Stimulated activated CD4-positive, alpha-beta T cell treated with anti-CD3 and anti-CD28 coated beads, TNF-alpha, amount 100 ng/mL, for 48 hours (primary cell): ENCODE measurements at regions not wholly inside any gene's neighbourhood (a gene's known extent, or its start where the extent isn't known, plus 50 kb on each side); places are given as distances from the start of the nearest gene placed in this dataset.

Experiments
- DNase-seq, 3 donors: peaks; one replicate each; pipeline ENCODE4 v3.0.0-alpha.2; 2020; ENCODE audit warnings: low read depth in 3 of 3

GRCh38 chr3:40855871-40856270, 331.1 kb downstream of the ZNF621 start:
- no peak for DNase-seq

GRCh38 chr3:40858364-40859115, 333.8 kb downstream of the ZNF621 start:
- DNase-seq = no peak

- no peak for DNase-seq
Measured at GRCh38 chr3:40862946-40863345, 336.4 kb upstream of the CTNNB1 start.

- no peak for DNase-seq
Measured at GRCh38 chr3:40864146-40864782, 335.0 kb upstream of the CTNNB1 start.

GRCh38 chr3:40864915-40865314, 334.4 kb upstream of the CTNNB1 start:
- no peak for DNase-seq

- DNase-seq = no peak
Measured at GRCh38 chr3:40867797-40868196, 331.5 kb upstream of the CTNNB1 start.

- no peak for DNase-seq
Measured at GRCh38 chr3:40869013-40869412, 330.3 kb upstream of the CTNNB1 start.

GRCh38 chr3:40869939-40870338, 329.4 kb upstream of the CTNNB1 start:
- no peak for DNase-seq

- no peak for DNase-seq
Measured at GRCh38 chr3:40871394-40871793, 327.9 kb upstream of the CTNNB1 start.

- no peak for DNase-seq
Measured at GRCh38 chr3:40872258-40872920, 326.9 kb upstream of the CTNNB1 start.

- no peak for DNase-seq
Measured at GRCh38 chr3:40873476-40873875, 325.8 kb upstream of the CTNNB1 start.

GRCh38 chr3:40873934-40874699, 325.2 kb upstream of the CTNNB1 start:
- no peak for DNase-seq

- DNase-seq = no peak
Measured at GRCh38 chr3:40875581-40875980, 323.7 kb upstream of the CTNNB1 start.

GRCh38 chr3:40876009-40876408, 323.3 kb upstream of the CTNNB1 start:
- DNase-seq = no peak

GRCh38 chr3:40876496-40876895, 322.8 kb upstream of the CTNNB1 start:
- DNase-seq = no peak

GRCh38 chr3:40877631-40878463, 321.5 kb upstream of the CTNNB1 start:
- DNase-seq = no peak

- no peak for DNase-seq
Measured at GRCh38 chr3:40878464-40878905, 320.8 kb upstream of the CTNNB1 start.

GRCh38 chr3:40885430-40885829, 313.9 kb upstream of the CTNNB1 start:
- DNase-seq = no peak

GRCh38 chr3:40886660-40887425, 312.5 kb upstream of the CTNNB1 start:
- no peak for DNase-seq

GRCh38 chr3:40891186-40891585, 308.1 kb upstream of the CTNNB1 start:
- DNase-seq = no peak
